AML-193 (cell line): ENCODE measurements at regions not wholly inside any gene's neighbourhood (a gene's known extent, or its start where the extent isn't known, plus 50 kb on each side); places are given as distances from the start of the nearest gene placed in this dataset.

Experiments used
- DNase-seq, 2 experiments: peaks; one replicate each; lab custom pipeline; 2025; lab: John Stamatoyannopoulos, UW

DNA sequence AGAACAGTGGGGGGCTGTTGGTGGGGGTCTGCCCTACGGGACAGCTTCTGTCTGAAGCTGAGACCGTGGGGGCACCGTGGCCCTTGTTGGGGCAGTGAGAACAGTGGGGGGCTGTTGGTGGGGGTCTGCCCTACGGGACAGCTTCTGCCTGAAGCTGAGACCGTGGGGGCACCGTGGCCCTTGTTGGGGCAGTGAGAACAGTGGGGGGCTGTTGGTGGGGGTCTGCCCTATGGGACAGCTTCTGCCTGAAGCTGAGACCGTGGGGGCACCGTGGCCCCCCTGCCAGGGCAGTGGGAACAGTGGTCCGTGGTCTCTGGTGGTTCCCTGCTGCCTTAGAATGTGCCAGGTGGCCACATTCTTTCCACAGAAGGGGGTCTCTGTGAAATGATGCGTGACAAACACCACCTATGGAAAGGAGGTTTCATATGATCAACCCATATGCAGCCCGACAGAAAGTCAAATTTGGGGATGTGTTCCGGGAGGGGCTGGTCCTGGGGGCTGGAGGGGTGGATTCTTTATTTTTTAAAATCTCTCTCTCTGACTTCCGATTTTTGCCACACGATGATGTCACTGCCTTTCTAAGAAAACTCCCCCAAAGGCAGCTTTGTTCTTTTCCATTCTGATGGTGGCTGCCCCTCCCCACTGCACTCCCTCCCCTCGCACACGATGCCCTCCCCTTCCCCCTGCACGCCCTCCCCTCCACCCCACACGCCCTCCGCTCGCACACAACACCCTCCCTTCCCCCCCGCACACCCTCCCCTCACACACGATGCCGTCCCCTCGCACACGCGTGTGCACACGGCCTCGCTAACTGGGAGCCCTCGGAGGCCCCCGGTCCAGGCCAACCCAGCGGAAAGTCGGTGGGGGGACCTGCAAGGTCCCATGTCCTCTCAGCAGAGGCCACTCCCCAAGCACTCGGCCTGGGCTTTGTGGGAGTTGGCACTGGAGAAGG lies 1186.5 kb downstream of the BRD1 start:
- no peak for DNase-seq

DNA sequence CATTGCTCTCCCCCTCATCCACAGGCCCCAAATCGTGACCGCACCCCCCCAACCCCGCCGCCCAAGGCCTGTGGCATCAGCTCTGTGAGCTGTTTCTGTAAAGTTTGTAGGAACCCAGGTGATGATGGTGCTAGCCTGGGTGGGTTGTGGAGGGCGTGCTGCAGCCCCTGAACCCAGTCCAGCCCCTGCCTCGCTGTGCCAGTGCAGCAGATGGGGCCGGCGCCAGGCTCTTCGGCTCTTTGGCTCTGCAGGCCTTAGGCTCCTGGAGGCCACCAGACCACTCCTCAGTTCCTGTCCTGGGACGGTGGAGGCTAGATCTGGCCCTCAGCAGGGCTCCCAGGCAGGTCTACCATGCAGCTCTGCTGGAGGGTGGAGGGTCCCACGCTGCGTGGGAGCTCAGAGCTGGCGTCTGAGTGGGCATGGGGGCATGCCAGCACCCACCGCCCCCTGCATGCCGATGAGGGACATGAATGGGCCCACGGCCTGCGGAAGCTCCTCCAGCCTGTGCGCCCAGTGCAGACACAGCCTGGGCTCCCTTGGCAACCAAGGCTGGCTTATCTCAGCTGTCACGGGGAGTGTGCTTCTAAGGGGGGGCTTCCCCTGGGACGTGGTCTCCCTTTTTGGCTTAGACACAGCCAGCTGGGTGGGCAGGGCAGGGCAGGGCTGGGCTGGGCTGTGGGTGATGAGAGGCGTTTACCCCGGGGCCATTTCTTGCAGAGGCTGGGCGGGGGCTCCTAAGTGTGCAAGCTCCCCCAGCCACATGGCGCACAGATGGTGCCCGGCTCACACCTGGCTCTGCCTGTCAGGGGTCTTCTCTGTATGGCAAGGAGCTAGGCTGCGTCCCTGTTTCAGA lies 1187.6 kb downstream of the BRD1 start:
- no peak for DNase-seq

GRCh38 chr22:48639021-48639795 lies 1188.5 kb downstream of the BRD1 start:
- DNase-seq: no peak

DNA sequence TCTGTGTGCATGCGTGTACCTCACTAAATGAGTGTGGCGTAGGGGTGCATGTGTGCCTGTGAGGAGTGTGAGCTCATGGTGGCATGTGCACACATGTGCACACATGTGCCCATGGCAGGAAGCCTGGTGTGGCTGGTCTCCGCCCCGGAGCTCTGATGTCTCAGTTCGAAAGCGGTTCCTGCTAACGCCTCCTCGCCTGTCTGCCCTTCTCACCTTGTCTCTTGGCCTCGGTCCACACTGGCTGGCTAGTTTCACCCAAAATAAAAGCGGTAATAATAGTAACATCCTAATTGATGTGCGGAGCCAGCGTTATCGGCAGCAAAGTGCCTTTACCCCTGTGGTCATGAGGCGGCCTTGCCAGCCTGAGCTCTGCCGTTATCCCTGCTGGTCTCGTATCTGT lies 1190.4 kb downstream of the BRD1 start:
- no peak for DNase-seq

DNA sequence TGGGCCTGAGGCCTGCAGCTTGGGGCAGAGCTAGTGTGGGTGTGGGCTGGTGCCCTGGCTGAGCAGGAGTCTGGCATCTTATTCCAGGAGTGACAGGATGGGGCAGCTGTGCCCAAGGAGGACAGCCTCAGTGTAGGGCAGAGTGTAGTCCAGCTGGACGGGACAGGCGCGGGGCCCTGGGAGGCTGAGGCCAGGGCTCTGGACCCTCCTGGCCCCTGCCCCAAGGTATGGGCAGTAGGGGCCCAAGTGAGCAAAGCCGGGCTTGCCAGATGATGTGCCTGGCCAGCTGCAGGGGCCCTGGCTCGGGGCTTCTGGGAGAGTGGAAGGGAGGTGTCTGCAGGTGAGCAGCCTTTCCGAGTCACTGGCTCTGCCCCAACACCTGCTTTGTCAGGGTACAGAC lies 1190.9 kb downstream of the BRD1 start:
- DNase-seq: no peak

- DNase-seq: no peak
Measured at GRCh38 chr22:48635816-48636215, 1191.9 kb downstream of the BRD1 start.

- DNase-seq: no peak
Measured at GRCh38 chr22:48635031-48635430, 1192.6 kb downstream of the BRD1 start.

DNA sequence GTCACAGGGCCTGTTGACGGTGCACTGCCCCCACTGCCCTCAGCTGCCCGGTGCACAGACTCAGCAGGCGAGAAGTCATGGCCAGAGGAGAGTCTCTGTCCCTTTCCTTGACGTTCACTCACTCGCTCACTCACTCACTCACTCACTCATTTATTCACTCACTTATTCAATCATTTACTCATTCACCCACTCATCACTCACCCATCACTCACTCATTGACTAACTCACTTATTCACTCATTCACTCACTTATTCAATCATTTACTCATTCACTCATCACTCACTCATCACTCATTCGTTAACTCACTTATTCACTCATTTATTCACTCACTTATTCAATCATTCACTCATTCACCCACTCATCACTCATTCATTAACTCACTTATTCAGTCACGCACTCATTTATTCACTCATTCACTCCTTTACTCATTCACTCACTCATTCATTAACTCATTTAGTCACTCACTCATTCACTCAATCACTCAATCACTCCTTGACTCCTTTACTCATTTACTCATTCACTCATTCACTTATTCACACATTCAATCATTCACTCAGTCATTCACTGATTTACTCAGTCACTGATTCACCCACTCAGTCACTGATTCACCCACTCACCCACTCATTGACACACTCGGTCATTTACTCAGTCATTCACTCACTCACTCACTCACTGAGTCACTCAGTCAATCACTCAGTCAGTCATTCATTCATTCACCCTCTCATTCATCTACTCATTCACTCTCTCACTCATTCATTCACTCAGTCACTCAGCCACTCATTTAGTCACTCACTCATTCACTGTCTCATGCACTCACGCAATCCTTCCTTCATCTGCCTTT lies 1193.5 kb downstream of the BRD1 start:
- DNase-seq: no peak

DNA sequence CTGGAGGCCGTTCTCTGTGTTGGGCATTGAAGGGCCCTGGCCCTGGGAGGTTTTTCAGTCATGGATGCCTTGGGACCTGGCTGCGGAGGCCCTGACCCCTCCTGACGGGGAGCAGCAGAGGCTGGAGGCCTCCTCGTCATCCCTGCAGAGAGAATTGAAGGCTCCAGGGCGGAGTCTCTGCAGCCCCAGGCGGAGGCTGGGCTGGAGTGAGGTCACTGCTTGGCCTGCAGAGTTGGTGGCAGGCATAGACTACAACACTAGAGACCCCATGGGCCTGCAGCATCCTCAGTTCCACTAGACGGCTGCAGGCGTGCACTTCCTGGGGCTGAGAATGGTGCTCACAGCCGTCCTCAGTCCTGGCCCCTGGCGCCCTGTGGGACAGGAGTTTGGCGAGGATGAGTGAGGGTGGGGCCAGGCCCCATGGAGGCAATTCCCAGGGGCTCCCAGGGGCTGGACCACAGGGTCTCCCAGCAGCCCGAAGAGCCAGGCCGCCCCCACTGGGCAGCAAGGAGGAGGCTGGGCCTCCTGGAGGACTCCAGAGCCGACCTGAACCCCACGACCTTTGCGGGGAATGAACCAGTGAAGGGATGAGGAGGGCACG lies 1194.9 kb downstream of the BRD1 start:
- DNase-seq: no peak

DNA sequence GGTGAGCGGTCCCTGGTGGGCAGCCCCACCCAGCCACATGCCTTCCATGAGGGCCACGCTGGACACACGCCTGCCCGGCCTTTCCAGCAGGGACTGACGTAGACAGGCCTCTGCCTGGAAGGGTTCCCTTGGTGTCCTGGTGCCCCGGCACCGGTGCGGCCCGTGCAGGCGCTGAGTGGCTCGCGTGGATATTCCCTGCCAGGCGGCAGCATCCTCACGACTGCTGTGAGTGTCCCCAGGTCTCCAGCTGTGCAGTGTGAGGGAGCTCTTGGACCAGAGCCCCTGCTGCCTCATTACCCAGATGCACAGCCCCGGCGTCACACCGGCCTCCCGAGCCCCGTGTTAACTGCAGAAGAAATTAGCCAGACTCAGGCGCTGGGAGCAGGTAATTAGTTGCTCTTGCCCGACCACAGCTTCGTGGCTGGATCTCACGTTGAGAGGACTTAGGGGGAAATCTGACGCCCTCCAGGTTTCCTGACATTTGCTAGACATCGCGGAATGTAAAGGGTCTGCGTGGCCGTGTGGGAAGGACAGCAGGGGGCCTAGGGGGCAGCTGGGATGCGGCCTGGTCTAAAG lies 1196.3 kb downstream of the BRD1 start:
- DNase-seq: no peak

DNA sequence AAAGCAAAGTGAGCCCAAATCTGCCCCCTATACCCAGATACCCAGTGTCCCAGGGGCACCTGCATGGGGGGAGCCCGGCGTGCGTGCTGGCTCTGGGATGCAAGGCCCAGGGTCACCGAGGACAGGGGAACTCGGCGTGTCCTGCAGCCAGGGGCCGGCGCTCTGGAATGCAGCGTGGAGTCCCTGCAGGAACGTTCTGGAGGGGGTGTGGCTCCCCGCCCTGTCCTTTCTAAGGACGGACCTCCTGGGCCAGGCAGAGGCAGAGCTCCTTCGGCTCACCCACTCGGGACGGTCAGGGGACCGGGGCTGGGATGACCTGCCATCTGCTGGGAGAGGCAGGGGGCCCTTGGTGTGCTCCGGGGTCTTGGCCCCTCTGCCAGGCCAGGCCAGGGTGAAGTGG lies 1196.8 kb downstream of the BRD1 start:
- DNase-seq: no peak

GRCh38 chr22:48630433-48630754 lies 1197.3 kb downstream of the BRD1 start:
- no peak for DNase-seq

GRCh38 chr22:48629631-48630432 lies 1197.8 kb downstream of the BRD1 start:
- DNase-seq: no peak

DNA sequence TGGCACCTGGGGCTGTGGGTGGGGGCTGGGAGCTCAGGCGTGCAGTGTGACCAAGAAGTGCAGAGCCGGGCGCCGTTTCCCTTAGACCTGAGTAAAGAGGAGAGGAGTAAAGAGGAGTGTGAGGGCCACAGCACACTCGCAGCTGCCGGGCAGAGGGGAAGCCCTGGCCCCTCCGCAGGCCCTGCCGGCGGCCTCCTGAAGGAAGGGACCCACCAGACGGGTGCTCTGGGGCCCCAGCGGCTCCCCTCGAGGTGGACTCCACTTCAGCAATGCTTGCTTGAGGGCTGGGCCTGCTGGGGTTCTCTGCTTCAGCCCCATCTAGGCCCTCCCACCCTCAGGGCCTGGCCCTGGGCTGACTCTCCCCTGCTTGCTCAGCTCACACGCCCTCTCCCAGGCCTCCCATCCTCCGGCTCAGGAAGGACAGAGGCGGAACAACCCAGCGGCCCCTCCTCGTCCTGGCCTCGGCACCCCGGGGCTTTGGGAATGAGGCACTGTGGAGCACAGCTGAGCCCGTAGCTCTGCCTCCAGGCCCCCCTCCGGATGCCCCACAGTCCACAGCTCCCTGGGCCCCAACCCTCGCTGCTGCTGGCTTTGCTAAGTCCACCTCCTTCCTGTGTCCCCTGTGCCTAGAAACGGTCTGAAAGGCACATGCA lies 1198.7 kb downstream of the BRD1 start:
- no peak for DNase-seq

- no peak for DNase-seq
Measured at GRCh38 chr22:48627966-48628365, 1199.7 kb downstream of the BRD1 start.

- no peak for DNase-seq
Measured at GRCh38 chr22:48627203-48627602, 1200.5 kb downstream of the BRD1 start.

DNA sequence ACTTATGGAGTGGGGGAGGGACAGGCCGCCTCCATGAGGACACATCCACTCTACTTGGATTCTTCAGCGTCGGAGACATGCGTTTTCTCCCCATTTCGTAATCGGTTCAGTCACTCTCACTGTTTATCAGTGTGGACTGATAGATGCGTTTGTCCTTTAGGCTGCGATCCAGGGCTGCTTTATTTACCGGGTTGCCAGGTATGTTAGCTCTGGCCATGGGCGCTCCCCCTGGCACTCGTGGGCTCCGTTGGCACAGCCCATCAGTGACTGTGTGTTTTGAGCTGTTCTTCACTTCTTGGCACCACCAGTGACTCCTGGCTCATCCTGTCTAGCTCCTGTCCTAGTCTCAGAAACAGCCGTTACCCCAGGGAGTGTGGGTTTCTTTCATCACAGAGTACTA lies 1203.3 kb downstream of the BRD1 start:
- no peak for DNase-seq

DNA sequence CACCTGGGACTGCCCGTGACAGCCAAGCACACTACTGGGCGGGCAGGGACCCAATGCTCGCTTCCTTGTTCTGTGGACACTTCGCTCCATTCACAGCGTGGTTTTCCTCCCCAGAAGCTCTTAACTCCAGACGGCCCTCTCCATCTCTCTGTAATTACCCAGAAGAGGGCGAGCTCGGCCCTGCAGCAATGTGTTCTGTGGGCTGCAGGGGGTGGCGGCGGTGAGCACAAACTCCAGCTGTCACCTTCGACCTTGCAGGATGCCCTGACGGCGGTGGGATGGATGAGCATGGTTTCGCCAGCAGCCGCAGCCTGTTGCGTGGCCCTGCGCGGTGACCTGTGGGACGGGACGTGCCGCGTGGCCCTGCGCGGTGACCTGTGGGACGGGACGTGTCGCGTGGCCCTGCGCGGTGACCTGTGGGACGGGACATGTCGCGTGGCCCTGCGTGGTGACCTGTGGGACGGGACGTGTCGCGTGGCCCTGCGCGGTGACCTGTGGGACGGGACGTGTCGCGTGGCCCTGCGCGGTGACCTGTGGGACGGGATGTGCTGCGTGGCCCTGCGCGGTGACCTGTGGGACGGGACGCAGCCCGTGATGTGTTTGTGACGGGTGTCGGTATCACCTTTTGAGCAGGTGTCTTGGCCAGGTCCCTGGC lies 1204.7 kb downstream of the BRD1 start:
- DNase-seq: no peak

GRCh38 chr22:48621085-48621484 lies 1206.6 kb downstream of the BRD1 start:
- no peak for DNase-seq
